ENCODE measurements at regions not wholly inside any gene's neighbourhood (a gene's known extent, or its start where the extent isn't known, plus 50 kb on each side); places are given as distances from the start of the nearest gene placed in this dataset.

GRCh38 chr12:14252697-14253096, 112.8 kb upstream of the ATF7IP start:
- H3K27me3 ChIP-seq (ENCODE audit: insufficient read depth in 3 of 3, low read length in 2 of 3): no peaks in the 10 kb centered on the region
- peaks cover 11% of the 10 kb centered on the region for H3K4me1 ChIP-seq
- H3K27ac ChIP-seq: no peak overlapping the region
- H3K4me3 ChIP-seq: no peak overlapping the region
- intact Hi-C loops (cut with DNase I): no loop called here
- no peaks in the 10 kb centered on the region for H3K9me3 ChIP-seq
- WGBS, 3 donors: 86 to 97% (median 88%) methylated on average over 5 to 6 of the region's 6 CpGs
- H3K36me3 ChIP-seq (ENCODE audit: insufficient read depth in 1 of 2, low read depth in 1 of 2): no peaks in the 10 kb centered on the region
- ATAC-seq: no peak
- no peak for TF ChIP-seq CTCF (IDR thresholded peaks at IDR 0.05)
- DNase-seq: no peak

GRCh38 chr12:14253496-14253895, 112.0 kb upstream of the ATF7IP start:
- Histone ChIP-seq H3K36me3 (ENCODE audit: insufficient read depth in 1 of 2, low read depth in 1 of 2) (no peaks in the 10 kb centered on the region), H3K27me3 (ENCODE audit: insufficient read depth in 3 of 3, low read length in 2 of 3) (no peaks in the 10 kb centered on the region), H3K4me3 (no peak overlapping the region), H3K9me3 (no peaks in the 10 kb centered on the region), H3K27ac (no peak overlapping the region), H3K4me1 (peaks cover 19% of the 10 kb centered on the region)
- TF ChIP-seq CTCF (IDR thresholded peaks at IDR 0.05): no peak
- DNase-seq: no peak
- ATAC-seq: no peak
- intact Hi-C loops (cut with DNase I): no loop called here
- 86 to 94% (median 93%) methylated on average over 3 of the region's 3 CpGs for WGBS, 3 donors

- ATAC-seq (no peak), DNase-seq (no peak)
- no peaks in the 10 kb centered on the region for H3K27me3 ChIP-seq (ENCODE audit: insufficient read depth in 3 of 3, low read length in 2 of 3)
- intact Hi-C loops (cut with DNase I): no loop called here
- 97 to 98% (median 97%) methylated on average over 6 of the region's 6 CpGs for WGBS, 3 donors
- H3K27ac ChIP-seq: no peak overlapping the region
- H3K4me1 ChIP-seq: peaks cover 23% of the 10 kb centered on the region
- no peaks in the 10 kb centered on the region for H3K9me3 ChIP-seq
- TF ChIP-seq CTCF (IDR thresholded peaks at IDR 0.05): no peak
- H3K36me3 ChIP-seq (ENCODE audit: insufficient read depth in 1 of 2, low read depth in 1 of 2): no peaks in the 10 kb centered on the region
- H3K4me3 ChIP-seq: no peak overlapping the region
Observed at GRCh38 chr12:14254781-14255180, 110.7 kb upstream of the ATF7IP start.

- no peak for DNase-seq
- Histone ChIP-seq H3K36me3 (ENCODE audit: insufficient read depth in 1 of 2, low read depth in 1 of 2) (no peaks in the 10 kb centered on the region), H3K4me3 (no peak overlapping the region), H3K9me3 (no peaks in the 10 kb centered on the region), H3K4me1 (peaks cover 35% of the 10 kb centered on the region), H3K27ac (peak overlapping the region; percentile 75), H3K27me3 (ENCODE audit: insufficient read depth in 3 of 3, low read length in 2 of 3) (no peaks in the 10 kb centered on the region)
- intact Hi-C loops (cut with DNase I): loop anchor here in 1 of 2 donors (2.0 kb wide), 1 partner anchor 111 kb away; no protein-coding TSS in a partner anchor
- no peak for TF ChIP-seq CTCF (IDR thresholded peaks at IDR 0.05)
- no peak for ATAC-seq
- WGBS, 3 donors: 56 to 64% (median 63%) methylated on average over 6 of the region's 6 CpGs
Observed at GRCh38 chr12:14256121-14256520, 109.4 kb upstream of the ATF7IP start.

GRCh38 chr12:14256555-14257169, 108.8 kb upstream of the ATF7IP start:
- Histone ChIP-seq H3K36me3 (ENCODE audit: insufficient read depth in 1 of 2, low read depth in 1 of 2) (no peaks in the 10 kb centered on the region), H3K27ac (peak overlapping the region; percentile 75), H3K4me1 (peaks cover 35% of the 10 kb centered on the region), H3K27me3 (ENCODE audit: insufficient read depth in 3 of 3, low read length in 2 of 3) (no peaks in the 10 kb centered on the region), H3K9me3 (no peaks in the 10 kb centered on the region), H3K4me3 (peak overlapping the region; percentile 25)
- ATAC-seq (peak; percentile 59 to 79 (median 68)), DNase-seq (peak; percentile 81 to 84)
- TF ChIP-seq CTCF (IDR thresholded peaks at IDR 0.05): peak; percentile 71
- 33 to 49% (median 35%) methylated on average over 15 of the region's 15 CpGs for WGBS, 3 donors
- intact Hi-C loops (cut with DNase I): loop anchor here in 1 of 2 donors (2.0 kb wide), 1 partner anchor 110 kb away; no protein-coding TSS in a partner anchor
